ENCODE measurements at regions not wholly inside any gene's neighbourhood (a gene's known extent, or its start where the extent isn't known, plus 50 kb on each side); places are given as distances from the start of the nearest gene placed in this dataset.

DNA sequence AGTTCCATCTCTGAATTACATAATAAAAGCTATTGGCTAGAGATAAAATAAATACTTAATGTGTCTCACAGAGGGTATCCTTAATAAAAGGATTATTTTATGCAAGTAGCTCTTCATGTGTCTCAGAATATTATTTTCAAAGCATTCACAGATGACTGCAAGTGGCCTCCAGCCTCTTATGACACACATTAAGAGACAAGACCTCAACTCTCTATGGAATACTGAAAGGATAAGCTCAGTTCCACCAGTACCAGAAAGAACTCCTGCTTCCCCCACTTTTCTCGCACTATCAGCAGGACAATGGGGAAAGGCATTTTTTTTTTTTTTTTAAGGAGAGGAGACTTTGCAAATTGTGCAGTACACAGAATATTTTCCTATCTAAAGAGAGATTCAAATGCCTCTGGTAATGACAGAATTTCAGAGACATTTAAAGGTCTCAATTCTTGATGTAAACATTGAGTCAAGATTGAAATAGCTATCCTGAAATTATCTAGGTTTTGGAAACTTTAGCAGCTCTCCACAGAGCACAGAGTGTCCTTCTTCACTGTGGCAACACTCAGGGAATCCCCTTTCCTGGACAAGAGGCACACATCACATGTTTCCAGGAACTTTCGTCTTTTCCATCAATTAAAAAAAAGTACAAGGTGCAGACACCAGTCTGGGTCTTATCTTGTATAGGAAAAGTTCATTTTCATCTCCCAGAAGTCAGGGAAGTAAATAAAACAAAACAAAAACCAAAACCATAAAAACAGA is 122.0 kb upstream of the ANK3 start:
- ATAC-seq (no peak), DNase-seq (no peak)
- H3K36me3 ChIP-seq = no peaks in the 10 kb centered on the region
- H3K9me3 ChIP-seq = no peaks in the 10 kb centered on the region
- peaks cover 0 to 11% (median 3%) of the 10 kb centered on the region in 12 donors for H3K4me1 ChIP-seq
- no peak overlapping the region for H3K27ac ChIP-seq
- no peak overlapping the region for H3K4me3 ChIP-seq
- TF ChIP-seq, protein P1, sequence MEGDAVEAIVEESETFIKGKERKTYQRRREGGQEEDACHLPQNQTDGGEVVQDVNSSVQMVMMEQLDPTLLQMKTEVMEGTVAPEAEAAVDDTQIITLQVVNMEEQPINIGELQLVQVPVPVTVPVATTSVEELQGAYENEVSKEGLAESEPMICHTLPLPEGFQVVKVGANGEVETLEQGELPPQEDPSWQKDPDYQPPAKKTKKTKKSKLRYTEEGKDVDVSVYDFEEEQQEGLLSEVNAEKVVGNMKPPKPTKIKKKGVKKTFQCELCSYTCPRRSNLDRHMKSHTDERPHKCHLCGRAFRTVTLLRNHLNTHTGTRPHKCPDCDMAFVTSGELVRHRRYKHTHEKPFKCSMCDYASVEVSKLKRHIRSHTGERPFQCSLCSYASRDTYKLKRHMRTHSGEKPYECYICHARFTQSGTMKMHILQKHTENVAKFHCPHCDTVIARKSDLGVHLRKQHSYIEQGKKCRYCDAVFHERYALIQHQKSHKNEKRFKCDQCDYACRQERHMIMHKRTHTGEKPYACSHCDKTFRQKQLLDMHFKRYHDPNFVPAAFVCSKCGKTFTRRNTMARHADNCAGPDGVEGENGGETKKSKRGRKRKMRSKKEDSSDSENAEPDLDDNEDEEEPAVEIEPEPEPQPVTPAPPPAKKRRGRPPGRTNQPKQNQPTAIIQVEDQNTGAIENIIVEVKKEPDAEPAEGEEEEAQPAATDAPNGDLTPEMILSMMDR (IDR thresholded peaks at IDR 0.05) = no peak
- no peak for TF ChIP-seq POLR2A (IDR thresholded peaks at IDR 0.05)
- WGBS, 4 donors = 38 to 61% (median 47%) methylated on average over 2 of the region's 2 CpGs
- intact Hi-C loops (cut with DNase I) = no loop called here
- H3K27me3 ChIP-seq = no peaks in the 10 kb centered on the region

DNA sequence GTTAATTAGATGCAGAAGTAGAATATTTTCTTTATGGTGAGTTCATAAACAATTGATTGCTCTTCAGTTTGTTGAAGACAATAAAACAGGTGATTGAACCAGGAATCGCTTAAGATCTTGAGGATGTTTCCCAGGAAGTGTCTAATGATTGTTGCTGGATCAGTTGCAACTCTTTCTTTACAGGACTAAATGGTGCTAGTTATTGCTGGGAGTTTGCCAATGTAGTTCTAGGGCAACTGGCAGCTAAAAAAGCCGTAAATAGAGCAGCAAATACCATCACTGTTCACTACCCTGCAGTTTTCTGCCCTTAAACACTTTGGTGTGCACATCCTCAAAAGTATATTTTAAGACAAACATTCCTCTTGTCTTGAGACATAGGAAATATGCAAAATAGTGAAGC is 119.2 kb upstream of the ANK3 start:
- no peak for DNase-seq
- Histone ChIP-seq H3K27ac (no peak overlapping the region), H3K4me1 (peaks cover 0 to 7% (median 3%) of the 10 kb centered on the region in 12 donors), H3K27me3 (no peaks in the 10 kb centered on the region), H3K9me3 (no peaks in the 10 kb centered on the region), H3K36me3 (no peaks in the 10 kb centered on the region), H3K4me3 (no peak overlapping the region)
- WGBS, 4 donors = 40 to 63% (median 45%) methylated on average over 2 of the region's 2 CpGs
- TF ChIP-seq, protein P1 (IDR thresholded peaks at IDR 0.05) = no peak
- TF ChIP-seq POLR2A (IDR thresholded peaks at IDR 0.05) = no peak
- ATAC-seq = no peak
- intact Hi-C loops (cut with DNase I) = no loop called here

DNA sequence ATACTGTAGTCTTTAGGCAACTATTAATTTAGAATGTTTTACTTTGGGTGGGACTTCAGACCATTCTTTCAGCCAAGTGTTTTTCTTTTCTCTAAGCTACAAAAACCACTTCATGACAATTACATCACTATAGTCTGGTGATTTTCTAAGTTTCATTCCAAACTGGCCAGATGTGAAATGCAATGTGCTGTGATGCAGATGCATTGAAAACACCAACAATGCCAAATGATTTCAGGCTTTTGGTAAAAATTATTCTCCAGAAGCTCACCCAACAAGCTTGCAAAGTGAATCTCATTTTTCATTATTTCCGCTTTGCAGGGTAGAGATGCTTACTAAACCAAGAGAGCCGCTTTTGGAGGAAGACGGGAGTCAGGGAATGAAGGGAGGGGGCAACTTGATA is 118.4 kb upstream of the ANK3 start:
- no peak overlapping the region for H3K4me3 ChIP-seq
- no peaks in the 10 kb centered on the region for H3K36me3 ChIP-seq
- no peaks in the 10 kb centered on the region for H3K9me3 ChIP-seq
- WGBS, 4 donors = 82 to 85% (median 85%) methylated on average over 3 of the region's 3 CpGs
- H3K4me1 ChIP-seq = peaks cover 0 to 7% (median 3%) of the 10 kb centered on the region in 12 donors
- peak overlapping the region in 1 of 12 donors; percentile 11 for H3K27ac ChIP-seq
- H3K27me3 ChIP-seq = no peaks in the 10 kb centered on the region
- ATAC-seq (no peak), DNase-seq (no peak)
- intact Hi-C loops (cut with DNase I) = no loop called here
- no peak for TF ChIP-seq POLR2A (IDR thresholded peaks at IDR 0.05)
- TF ChIP-seq, protein P1 (IDR thresholded peaks at IDR 0.05) = no peak

DNA sequence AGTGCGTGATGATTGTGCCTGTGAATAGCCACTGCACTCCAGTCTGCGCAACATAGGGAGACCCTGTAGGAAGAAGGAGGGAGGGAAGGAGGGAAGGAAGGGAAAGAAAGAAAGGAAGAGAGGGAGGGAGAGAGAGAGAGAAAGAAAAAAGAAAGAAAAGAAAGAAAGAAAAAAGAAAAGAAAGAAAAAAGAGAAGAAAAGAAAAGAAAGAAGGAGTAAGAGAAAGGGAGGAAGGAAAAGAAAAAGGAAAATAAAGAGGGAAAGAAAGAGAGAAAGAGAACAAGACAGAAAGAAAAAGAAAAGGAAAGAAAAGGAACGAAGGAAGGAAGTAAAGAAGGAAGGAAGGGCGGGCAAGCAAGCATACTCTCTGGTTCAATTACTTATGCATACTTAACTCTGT is 112.9 kb upstream of the ANK3 start:
- no peak for ATAC-seq
- intact Hi-C loops (cut with DNase I) = no loop called here
- Histone ChIP-seq H3K36me3 (no peaks in the 10 kb centered on the region), H3K4me1 (peaks cover 0 to 6% (median 0%) of the 10 kb centered on the region in 12 donors), H3K9me3 (no peaks in the 10 kb centered on the region), H3K27me3 (no peaks in the 10 kb centered on the region), H3K27ac (no peak overlapping the region), H3K4me3 (no peak overlapping the region)
- 92 to 94% (median 93%) methylated on average over 4 of the region's 4 CpGs for WGBS, 4 donors
- no peak for TF ChIP-seq POLR2A (IDR thresholded peaks at IDR 0.05)
- TF ChIP-seq, protein P1 (IDR thresholded peaks at IDR 0.05) = no peak
- DNase-seq = no peak

Measured in heart left ventricle (tissue), 16 donors.